NCI-H524 treated with DMSO at 0.1 percent for 48 hours (cell line): ENCODE measurements at regions not wholly inside any gene's neighbourhood (a gene's known extent, or its start where the extent isn't known, plus 50 kb on each side); places are given as distances from the start of the nearest gene placed in this dataset.
"Not testable (repeated sequence)": the region's sequence is repeated elsewhere in the genome, so short reads cannot be mapped to it uniquely, and the experiment has no call there.

ENCODE experiments used
- DNase-seq: peaks from one replicate; lab custom pipeline; 2025; lab: John Stamatoyannopoulos, UW

DNA sequence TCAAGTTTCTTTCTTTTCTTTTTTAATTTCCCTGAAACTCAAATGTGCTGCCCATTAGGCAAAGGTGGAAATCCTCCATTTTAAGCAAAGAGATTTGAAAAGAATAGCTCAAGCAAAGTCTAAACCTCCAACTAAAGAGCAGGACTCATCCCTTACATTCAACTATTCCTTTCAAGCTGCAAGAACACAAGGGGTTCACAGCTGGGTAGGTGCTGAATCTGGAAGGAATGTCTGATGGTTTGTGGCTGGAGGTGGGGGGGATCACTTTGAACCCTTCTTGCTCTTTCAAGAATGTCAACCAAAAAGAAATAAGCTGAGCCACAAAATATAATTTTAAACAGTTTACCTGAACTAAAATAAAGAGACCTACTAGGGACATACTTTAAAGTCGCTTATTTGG is 375.7 kb upstream of the CDH10 start:
- DNase-seq = no peak

- DNase-seq = no peak
Observed at GRCh38 chr5:25009063-25009462, 364.3 kb upstream of the CDH10 start.

DNA sequence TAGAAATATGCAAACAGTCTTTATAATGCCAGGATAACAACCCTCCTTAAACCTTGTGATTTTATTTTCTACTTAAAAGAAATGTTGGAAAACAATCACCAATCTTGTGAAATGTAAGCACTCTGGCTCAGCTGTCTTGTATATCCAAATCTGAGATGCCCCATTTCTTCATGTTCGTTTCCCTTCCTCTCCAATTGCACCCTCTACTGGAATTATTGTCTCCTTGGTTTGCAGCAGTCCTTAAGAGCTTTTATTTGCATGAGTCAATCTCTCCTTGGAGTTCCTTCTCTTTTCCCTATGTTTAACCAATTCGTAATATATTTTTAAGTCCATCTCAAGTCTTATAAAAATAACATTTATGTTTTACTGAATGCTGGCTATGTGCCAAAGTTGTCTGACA is 362.0 kb upstream of the CDH10 start:
- DNase-seq = peak; percentile 81

GRCh38 chr5:25006237-25006636 is 361.5 kb upstream of the CDH10 start:
- no peak for DNase-seq

DNA sequence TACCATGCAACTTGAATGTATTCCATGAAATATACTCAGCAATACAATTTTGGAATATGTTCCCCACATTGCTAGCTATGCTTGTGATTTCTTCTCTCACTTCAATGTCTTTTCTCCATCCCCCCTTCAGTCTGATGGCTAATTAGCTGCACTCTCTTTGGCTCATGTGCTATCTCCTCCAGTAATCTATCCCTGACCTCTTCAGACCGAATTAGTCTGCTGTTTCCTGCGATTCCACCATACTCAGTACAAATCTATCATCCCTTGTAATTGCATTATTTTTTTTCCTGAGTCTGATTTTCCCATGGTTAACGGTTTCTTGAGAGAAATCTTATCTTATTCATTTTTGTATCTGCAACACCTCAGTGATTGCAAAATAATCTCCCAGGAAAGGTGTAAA is 360.7 kb upstream of the CDH10 start:
- DNase-seq = peak; percentile 5

- DNase-seq = no peak
Observed at GRCh38 chr5:25002371-25002770, 357.6 kb upstream of the CDH10 start.

- DNase-seq = no peak
Observed at GRCh38 chr5:24999732-25000131, 355.0 kb upstream of the CDH10 start.

DNA sequence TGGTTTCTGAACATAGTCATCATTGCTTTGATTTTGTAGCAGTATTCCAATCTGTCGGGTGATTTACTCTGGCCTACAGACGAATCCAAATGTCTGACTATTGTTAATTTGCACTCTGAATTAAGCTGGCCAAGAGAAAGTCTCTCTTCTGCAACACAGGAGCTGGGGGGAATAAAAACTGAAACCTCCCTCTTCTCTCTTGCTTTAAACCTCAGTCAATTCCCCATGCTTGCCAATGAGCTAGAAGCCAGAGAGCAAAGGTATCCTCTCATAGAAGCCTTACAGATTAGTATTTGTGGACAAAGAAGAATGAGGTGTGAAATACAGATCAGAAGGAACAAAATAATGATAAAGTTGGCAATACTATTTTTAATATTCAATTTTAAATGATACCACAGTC is 353.9 kb upstream of the CDH10 start:
- DNase-seq = no peak

GRCh38 chr5:24986326-24986725 is 341.5 kb upstream of the CDH10 start:
- DNase-seq = no peak

DNA sequence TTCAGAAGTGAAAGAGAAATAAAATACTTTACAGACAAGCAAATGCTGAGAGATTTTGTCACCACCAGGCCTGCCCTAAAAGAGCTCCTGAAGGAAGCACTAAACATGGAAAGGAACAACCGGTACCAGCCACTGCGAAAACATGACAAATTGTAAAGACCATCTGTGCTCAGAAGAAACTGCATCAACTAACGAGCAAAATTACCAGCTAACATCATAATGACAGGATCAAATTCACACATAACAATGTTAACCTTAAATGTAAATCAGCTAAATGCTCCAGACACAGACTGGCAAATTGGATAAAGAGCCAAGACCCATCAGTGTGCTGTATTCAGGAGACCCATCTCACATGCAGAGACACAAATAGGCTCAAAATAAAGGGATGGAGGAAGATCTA is 333.8 kb upstream of the CDH10 start:
- DNase-seq = not testable (repeated sequence)

DNA sequence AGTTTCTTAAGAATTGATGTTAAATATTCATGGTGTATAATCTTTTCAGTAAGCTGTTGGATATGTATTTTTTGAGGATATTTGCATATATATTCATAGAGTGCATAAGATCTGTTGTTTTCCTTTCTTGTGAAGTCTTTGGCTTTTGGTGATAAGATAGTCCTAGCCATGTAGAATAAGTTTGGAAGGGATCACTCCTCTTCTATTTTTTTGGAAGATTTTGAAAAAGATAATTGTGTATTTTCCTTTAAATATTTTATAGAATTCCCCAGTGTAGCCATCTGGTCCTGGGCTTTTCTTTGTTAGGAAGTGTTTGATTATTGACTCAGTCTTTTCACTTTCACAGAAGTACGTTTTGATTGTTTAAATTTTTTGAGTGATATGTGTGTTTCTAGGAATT is 318.8 kb upstream of the CDH10 start:
- DNase-seq = no peak

DNA sequence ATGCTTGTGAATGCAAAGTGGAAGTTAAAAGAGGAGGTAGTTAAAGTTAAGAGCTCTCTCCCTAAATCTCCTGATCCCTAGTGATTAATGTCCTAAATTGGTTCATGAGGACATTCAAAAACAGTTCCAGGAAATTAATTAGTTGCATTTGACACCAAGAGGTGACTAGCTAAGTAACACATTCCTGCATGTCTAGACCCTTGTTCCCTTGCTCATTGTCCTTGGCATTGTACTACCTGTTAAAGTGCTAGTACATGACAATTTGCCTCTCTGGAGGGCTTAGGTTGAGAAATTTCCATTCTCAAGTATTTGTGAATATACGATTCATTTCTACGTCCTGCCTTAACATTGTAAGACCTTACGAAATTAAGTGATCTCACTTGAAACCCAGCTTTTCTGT is 278.6 kb upstream of the CDH10 start:
- DNase-seq = no peak

GRCh38 chr5:24918676-24919075 is 273.9 kb upstream of the CDH10 start:
- DNase-seq = no peak

- DNase-seq = no peak
Observed at GRCh38 chr5:24916863-24917262, 272.1 kb upstream of the CDH10 start.

DNA sequence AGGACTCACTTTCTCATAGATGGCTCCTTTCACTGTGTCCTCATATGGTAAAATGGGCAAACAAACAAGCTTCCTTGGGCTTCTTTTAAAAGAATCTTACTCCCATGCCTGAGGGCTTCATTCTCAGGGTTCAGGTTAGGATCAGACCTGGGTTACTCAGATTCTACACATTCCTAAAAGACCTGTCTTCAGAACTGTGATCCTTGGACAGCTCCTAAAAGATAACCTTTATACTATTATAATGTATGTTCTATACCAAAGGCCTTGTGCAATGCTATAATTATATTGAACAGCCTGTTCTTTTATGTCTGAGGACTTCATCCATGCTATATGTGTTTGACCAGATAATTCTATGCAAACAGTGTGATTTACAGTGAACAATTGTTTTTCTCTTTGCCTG is 264.4 kb upstream of the CDH10 start:
- no peak for DNase-seq

GRCh38 chr5:24906689-24907088 is 261.9 kb upstream of the CDH10 start:
- no peak for DNase-seq

DNA sequence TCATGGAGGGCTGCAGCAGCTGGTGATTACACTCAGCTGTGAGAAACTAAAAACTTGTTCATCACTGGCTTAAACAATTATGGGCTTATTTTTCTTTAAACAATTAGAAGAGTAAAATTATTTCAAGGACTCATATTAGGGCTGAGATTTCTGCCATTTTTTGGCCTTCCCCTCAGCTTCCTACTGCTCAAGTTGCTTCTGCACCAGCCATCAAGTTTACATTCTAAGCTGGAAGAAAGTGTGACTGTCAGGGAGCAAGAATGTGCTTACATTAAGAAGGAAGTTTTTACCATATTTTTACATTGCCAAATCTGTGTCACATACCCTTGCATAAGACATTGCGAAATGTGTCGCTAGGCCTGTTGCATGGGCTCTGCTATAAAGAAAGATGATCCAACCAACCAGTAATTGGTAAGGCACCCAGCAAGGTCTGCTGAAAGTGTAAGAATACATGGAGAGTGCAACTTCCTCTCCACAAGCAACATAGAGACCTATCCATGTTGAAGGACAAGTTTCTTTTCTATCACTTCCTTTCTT is 260.3 kb upstream of the CDH10 start:
- DNase-seq = no peak

GRCh38 chr5:24899180-24899579 is 254.4 kb upstream of the CDH10 start:
- no peak for DNase-seq

DNA sequence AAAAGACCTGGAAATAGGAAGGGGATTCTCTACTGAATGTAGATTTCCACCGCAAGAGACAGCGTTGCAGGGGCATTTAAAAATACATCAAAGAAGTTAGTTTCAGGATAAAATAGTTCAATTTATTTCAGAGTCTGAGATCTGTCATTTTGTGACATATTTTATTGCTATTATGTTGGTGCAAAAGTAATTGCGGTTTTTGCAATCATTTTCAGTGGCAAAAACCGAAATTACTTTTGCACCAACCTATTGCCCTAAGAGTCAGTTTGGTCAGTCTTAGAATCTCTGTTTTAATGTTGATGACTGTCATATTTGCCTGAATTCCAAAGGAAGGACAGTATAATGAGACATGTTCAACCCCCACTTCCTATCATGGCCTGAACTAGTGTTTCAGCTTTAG is 219.5 kb upstream of the CDH10 start:
- no peak for DNase-seq

DNA sequence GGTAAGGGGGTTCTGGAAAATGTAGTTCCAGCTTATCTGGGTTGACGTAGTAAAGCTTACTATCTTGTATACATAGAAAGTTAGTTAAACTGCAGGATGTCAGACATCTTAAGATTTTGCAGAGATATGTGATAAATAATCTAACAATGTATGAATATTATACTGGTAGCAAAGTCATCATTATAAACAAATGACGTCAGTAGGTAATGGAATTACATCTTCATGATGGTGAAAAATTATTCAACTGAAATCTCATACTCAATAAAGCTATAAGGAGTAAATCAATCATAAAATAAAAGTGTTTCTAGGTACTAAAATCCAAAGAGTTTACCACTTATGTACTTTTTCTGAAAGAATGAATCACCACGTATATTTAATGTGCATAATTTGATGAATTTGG is 217.3 kb upstream of the CDH10 start:
- DNase-seq = no peak

DNA sequence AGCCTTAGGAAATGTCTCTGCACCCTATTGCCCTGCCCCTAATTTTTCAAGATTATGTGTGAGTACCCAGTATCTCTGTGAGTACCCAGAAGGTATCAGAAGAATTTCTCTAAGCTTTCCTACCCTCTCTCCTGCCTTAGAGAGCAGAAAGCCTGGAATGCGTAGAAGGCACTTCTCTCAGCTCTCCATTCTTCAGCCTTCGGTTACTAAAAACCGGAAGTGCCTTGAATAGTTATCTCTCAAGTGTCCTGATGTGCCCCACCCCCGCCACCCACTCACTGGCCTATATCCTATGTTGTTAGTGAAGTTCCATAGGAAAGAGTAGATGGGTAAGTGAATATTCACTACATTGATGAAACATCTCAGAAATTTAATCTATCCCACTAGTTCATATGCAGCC is 210.7 kb upstream of the CDH10 start:
- DNase-seq = no peak

DNA sequence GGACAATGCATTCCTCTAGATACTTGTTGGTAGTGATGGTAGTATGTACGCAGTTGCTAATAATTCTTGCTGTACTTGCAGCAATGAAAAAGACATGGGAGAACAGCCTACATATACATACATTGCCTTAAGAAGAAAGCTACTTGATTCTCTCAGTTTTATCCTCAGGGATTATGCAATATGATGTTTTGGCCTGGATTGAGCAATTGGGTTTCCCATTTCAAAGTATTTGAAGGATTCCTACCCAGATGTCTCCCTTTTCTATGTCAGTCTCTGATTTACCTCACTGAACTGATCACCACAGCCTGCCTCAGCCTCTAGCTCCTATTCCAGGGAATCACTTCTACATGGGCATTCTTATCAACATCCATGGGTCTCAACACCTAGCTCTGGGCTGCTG is 210.1 kb upstream of the CDH10 start:
- no peak for DNase-seq

DNA sequence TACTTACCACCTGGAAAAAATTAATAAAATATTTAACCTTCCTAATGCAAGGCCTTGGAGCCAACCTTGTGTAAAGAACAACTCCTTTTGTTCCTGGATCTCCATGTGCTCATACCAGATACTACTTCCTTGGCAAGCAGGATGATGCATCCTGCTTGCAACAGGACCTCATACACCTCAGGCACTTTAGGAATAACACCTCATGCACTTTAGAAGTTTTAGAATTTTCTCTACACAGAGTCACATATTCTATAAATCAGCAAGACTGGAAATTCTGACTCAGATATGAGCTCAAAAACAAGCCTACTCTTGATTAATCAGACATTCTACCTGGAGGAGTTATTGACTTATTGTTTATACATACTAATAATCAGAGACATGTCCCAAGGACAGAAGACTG is 209.6 kb upstream of the CDH10 start:
- no peak for DNase-seq

- no peak for DNase-seq
Observed at GRCh38 chr5:24850926-24851486, 206.2 kb upstream of the CDH10 start.

- DNase-seq = no peak
Observed at GRCh38 chr5:24849210-24849609, 204.4 kb upstream of the CDH10 start.
